Upper lobe of left lung (tissue), 4 donors: ENCODE measurements at regions not wholly inside any gene's neighbourhood (a gene's known extent, or its start where the extent isn't known, plus 50 kb on each side); places are given as distances from the start of the nearest gene placed in this dataset.

Experiments used
- EP300 ChIP-seq, 4 donors: sonication (generic); formaldehyde crosslinking; IDR thresholded peaks; one replicate each; pipeline ENCODE4 v1.5.1; 2017; ENCODE audit warnings: antibody characterized with exemption in 4 of 4, control low read depth in 2 of 4
- TF ChIP-seq, protein P1 (sequence below), 6 experiments: fragments of 450-650 bp in 4 of 6; fragments of 200-600 bp in 2 of 6; sonication (generic) in 2 of 6; IDR thresholded peaks; one replicate each; pipeline ENCODE4 v1.5.1; 2016 to 2019; ENCODE audit warnings: antibody characterized with exemption in 6 of 6

DNA sequence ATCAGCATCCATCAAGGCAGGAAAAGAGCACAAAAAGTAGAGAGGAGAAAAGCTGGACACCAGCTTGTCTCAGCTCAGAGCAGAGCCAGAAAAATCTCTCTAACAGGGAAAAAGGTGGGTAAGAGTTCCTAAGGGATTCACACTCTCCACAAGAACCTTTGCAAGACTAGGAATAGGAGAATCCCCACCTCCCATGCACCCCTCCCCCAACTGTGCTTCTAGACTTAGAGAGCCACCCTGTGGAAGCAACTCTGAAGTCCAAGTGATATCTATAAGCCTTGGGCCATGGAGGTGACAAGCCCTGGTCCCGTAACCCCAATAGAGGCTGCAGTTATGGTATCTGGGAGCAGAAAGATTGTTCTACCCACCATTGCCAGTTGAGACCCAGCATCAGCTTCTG, 267.6 kb upstream of the MTMR8 start:
- TF ChIP-seq EP300 (IDR thresholded peaks at IDR 0.05), result no peak
- TF ChIP-seq, protein P1, sequence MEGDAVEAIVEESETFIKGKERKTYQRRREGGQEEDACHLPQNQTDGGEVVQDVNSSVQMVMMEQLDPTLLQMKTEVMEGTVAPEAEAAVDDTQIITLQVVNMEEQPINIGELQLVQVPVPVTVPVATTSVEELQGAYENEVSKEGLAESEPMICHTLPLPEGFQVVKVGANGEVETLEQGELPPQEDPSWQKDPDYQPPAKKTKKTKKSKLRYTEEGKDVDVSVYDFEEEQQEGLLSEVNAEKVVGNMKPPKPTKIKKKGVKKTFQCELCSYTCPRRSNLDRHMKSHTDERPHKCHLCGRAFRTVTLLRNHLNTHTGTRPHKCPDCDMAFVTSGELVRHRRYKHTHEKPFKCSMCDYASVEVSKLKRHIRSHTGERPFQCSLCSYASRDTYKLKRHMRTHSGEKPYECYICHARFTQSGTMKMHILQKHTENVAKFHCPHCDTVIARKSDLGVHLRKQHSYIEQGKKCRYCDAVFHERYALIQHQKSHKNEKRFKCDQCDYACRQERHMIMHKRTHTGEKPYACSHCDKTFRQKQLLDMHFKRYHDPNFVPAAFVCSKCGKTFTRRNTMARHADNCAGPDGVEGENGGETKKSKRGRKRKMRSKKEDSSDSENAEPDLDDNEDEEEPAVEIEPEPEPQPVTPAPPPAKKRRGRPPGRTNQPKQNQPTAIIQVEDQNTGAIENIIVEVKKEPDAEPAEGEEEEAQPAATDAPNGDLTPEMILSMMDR (IDR thresholded peaks at IDR 0.05), result no peak
